ENCODE measurements at regions not wholly inside any gene's neighbourhood (a gene's known extent, or its start where the extent isn't known, plus 50 kb on each side); places are given as distances from the start of the nearest gene placed in this dataset.

DNA sequence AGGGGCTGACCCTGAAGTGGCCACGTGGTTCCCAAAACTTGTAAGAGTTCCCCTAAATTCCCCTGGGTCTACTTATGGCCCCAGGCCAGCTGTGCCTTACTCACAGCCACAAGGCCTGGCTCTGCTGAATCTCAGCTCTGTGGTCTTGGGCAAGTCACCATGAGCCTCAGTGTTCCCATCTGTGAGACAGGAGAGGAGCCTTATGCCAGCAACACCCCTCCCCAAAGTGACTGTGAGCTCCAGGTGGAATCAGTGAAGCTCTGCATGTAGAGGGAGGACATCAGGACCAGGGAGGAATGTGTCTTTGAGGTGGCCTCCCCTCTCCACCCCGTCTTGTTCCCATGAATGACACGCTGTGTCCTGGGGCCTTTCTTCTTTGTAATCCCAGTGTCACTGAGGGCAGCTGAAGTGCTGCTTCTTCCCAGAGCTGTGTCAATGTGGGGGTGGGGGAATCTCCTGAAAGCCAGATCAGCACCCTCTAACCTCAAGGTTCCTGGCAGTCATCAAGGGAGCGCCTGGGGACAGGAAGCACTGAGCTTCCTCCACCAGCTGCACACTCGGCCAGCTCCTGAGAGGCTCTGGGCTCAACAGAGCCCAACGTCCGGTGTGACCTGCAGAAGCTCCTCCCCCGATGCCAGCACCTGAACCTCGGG lies 258.9 kb downstream of the UACA start:
- DNase-seq = no peak

DNA sequence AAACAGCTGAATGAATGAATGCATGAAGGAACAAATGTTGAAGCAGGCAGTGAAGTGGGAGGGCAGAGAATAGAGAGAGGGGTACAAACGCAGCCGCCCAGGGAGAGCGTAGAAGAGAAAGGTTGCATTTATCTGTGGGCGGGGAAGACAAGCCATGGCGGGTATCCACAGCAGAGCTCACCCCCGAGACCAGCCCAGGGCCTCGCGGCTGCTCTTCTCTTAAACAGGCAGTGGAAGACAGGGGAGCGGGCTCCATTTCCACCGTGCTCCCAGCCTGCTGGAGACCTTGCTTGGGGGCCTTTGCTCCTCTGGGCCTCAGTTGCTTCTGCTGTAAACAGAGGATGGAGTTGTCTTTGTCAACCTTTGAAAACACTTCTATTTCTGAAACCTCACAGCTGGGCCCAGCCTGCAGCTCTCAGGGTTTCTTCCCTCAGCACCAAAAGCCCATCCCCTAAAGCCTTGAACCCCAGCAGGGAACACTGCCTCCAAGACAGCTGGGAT lies 259.5 kb downstream of the UACA start:
- DNase-seq = no peak

DNA sequence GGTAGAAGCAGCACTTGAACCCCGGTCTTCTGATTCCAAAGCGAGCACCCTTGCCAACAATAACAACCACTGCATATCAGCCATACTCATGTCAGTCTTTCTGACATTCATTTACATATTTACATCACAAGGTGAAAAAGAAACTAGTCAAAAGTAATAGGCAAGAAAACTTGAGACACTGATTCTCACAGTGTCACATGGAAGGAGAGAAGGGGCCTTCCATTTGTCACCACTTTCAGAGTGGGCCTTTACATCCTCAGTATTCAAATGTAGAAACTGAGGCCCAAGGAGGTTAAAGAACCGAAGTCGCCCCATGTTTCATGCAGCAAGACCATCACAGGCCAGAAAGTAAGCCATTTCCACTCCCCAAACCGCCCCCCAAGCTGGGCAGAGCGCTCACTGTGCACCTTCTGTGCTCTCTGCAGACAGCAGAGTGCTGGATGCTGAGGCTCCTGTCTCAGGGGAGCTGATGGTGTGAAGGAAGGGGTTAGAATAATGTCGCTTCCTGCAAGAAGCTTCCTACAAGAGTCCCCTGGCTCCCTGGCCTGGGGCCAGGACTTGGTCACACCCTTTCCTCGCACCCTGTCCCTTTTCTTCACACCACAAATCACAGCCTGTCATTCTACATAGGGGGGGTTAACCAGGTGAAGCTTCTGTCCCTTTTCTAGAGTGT lies 260.1 kb downstream of the UACA start:
- no peak for DNase-seq

DNA sequence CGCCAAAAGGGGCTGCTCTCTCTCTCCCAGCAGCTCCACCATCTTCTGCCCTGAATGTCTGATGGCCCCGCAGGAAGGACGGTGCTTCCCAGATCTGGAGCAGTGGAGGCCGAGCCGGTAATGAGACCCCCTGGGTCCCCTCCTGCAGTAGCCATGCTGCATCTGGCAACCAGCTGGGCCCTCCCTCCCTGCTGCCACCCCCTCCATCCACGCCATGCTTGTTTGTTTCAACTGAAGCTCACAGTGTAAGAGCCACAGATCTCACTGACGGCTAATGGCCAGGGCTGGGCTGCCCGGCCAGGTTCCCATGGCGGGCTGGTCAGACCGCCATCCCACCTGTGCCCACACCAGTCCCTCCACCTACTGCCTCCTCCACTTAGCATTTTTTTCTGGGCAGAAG lies 260.8 kb downstream of the UACA start:
- no peak for DNase-seq

DNA sequence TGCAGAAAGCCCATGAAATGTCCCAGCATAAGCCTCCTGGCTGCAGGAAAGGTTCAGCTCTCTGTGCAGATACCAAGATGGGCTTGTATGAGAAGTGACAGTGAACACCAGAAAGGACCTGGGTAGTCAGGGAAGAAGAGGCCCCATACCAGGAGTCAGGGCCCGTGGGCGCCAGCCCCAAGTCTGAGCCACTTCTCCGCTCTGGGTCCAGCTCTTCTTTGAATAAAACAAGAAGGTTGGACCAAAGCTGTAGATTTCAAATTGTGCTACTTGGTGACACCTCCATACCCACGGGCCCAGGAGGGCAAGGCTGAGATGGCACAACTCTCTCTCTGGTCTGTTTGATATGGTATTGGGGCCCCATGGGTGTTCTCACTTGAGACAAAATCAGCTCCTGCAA lies 261.5 kb downstream of the UACA start:
- DNase-seq = no peak

DNA sequence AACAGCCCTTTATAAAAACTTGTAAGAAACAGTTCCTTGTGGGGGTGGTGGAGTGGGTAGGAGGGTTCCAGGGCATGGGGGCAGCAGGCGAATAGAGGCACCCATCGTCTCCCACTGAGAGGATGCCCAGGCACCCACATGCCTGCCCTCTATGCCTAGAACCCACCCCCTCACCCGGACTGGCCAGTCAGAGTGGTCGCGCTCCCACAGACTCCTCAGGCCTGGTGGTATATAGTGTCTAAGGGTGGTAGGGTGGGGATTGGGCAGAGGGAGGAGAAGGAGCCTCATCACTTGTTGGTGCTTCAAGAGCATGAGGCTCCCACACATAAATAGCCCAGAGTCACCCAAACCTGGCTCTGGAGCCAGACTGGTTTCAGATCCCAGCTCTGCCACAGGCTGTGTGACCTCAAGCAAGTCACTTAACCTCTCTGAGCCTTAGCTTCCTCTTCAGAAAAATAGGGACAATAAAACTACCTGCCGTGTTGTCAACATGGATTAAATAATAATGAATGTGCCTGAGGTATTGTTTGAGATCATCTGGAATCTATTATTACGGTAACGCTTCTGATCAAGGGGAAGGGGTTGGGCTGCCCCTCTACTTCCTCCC lies 262.1 kb downstream of the UACA start:
- DNase-seq = no peak

DNA sequence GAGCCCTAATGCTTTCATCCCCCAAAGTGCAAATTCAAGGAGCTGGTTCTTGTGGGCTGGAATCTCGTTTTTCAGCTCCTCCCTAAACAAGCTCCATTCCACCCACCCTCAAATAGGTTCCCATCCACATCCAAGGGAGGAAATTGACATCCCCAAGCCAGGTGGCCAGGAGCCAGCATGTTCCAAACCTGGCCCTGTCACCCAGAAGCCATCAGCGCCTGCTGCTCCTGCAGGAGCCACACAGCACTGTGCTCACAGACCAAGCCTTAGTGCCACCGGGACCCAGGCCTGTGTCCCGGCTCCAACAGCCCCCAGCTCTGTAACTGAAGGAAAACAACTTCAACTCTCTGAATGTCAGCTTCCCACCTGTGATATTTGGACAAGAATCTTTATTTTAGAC lies 263.6 kb downstream of the UACA start:
- no peak for DNase-seq

DNA sequence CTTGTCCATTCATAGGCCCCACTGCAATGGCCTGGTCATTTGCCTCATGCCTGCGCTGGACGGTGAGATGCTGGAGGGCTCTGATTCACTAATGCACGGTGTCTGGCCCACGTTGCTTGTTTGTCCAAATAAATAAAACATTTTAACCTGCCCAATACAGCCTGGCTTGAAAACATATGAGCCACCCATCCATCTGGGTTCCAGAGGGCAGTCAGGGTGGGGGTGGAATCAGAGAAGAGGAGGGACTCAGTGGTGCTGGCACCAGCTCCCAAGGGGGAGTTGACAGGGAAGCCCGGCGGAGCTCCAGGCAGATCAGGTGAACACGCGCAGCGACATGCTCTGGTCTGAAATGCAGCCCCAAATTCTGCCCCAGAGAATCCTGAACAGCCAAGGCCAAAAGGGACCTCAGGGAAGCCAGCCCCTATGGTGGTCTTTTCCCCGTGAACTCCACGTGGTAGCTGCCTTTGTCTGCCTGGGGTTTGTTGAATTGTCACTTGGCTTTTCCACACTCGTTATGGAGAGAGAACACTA lies 265.2 kb downstream of the UACA start:
- DNase-seq = no peak

DNA sequence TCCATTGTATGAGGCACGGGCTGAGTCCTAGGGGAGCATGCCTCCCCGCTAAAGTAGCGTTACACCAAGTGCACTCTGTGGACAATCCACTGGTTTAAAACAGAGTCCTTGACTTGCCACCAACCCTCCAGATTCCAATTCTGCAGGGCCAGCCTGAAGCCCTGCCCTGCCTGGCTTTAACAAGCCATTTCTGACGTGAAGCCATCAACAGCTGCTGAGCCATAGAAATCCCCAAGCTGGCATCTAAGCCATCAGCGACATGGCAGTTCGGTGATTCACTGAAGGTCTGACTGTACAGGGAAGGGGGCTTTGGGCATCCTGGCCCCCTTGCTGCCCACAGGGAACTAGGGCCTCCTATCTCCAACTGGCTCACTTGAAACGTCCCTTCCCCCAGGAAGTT lies 265.7 kb downstream of the UACA start:
- DNase-seq = no peak

DNA sequence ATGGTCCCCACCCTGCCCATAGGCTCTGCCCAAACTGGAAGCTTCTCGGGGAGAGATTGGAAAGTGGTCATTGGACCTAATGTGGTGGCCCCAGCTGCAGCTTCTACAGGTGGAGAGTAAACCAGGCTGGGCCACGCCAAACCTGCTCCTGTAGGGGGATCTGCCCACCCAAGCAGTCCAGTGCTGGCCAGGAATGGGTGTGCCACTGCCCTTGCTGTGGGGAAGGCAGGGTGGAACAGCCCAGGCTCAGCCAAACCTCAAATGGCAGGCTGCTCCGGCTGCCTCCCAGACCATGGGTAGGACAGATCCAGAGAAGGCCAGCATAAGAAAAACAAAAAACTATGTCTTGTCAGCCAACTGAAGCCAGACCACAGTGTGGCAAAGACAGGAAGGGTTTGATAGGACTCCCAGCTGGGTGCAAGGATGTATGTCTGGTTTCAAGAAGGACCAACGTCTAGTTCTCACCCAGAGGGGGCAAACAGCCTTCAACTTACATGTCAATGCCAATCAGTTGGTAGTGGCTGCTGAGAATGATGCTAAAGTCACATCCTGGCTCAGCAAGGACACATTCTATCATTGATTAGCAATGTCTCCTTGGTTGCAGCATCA lies 267.3 kb downstream of the UACA start:
- DNase-seq = no peak

DNA sequence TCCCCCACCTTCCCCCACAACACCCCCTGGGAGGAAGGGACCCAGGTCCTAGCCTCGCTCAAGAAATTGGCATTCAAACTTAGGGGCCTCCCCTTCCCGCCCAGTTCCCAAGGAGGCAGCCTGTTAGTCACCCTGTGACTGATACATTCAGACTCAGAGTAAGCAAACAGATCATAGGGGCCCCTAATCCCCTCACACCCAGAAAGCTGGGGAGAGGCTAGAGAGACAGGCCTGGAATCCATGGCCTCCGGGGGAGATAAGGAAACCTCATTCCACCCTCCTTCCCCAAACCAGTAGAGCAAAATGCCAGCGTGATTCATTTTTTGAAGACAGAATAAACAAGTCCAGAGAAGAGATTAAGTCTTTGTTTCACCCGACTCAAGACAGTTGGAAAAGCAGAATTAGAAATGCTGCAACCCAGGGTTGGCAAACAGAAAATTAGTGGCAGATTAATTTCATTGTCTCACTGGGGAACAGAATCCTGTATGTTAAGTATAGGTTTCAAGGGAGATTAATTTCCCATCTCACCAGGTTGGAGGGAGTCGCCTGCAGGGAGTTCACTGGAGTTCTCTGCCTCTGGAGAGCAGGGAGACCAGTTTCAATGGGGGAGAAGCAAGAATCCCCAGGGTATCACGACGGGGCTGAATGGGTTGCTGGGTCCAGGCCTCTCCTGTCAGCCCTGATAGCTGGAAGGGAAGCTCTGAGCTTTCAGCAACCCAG lies 268.3 kb downstream of the UACA start:
- no peak for DNase-seq

DNA sequence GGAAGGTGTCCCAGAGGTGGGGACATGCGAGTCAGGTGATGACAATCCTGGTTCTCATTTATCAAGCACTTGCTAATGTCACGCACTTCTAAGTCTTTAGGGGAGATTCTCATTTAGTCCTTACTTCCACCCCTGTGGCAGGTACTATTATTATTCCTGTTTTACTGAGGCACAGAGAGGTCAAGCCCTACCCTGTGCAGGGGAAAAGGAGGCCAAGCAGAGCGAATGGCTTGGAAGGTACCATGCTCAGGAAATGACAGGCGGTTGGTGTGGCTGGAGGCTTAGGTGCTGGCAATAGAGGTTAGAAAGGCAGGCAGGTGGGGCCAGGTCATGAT lies 268.9 kb downstream of the UACA start:
- no peak for DNase-seq

DNA sequence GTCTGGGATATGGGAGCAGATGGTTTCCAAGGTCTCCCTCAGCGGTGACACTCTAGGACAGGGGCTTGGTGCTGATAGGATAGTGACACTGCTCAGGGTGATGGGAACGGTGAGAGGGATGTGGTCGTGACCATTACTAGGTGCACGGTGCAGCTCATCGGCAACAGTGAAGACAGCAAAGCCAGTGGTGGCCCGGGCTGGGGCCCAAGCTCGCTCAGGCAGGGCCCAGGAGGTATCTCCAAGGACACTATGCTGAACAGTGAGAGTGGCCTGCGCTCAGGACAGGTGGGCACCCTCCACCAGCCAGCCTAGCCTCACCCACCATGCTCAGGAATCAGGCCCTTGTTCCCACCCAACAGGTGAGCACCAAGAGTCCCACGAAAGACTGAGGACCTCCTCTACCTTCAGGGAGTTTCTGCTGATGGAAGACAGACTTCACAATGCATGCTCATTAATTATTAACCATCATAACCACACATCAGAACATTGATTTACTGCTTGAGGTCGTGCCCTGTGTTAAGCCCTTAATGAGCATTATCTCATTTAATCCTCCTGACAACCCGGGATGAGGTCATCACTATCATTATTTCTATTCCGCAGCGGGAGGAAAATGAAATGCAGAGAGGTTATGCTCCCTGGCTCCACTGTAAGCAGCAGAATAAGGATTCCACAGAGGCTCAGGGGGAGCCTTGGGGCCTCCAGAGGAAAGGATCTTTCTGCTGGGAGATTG lies 269.4 kb downstream of the UACA start:
- DNase-seq = no peak

DNA sequence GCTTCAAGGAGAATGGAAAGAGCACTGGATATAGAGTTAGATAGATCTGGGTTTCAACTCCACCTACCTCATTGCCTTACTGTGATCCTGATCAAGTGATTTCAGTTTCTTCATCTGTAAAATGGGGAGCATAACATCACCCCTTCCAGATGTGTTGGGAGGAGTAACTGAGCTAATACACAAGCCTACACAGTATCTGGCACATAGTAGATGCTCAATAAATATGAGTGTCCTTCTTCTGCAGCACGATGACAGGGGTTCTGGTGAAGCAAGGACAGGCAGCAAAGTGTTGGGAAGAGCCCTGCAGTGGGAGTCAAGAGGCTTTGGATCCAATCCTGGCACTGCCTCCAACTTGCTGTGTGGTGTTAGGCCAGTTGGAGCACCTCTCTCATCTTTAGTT lies 270.0 kb downstream of the UACA start:
- DNase-seq = no peak

DNA sequence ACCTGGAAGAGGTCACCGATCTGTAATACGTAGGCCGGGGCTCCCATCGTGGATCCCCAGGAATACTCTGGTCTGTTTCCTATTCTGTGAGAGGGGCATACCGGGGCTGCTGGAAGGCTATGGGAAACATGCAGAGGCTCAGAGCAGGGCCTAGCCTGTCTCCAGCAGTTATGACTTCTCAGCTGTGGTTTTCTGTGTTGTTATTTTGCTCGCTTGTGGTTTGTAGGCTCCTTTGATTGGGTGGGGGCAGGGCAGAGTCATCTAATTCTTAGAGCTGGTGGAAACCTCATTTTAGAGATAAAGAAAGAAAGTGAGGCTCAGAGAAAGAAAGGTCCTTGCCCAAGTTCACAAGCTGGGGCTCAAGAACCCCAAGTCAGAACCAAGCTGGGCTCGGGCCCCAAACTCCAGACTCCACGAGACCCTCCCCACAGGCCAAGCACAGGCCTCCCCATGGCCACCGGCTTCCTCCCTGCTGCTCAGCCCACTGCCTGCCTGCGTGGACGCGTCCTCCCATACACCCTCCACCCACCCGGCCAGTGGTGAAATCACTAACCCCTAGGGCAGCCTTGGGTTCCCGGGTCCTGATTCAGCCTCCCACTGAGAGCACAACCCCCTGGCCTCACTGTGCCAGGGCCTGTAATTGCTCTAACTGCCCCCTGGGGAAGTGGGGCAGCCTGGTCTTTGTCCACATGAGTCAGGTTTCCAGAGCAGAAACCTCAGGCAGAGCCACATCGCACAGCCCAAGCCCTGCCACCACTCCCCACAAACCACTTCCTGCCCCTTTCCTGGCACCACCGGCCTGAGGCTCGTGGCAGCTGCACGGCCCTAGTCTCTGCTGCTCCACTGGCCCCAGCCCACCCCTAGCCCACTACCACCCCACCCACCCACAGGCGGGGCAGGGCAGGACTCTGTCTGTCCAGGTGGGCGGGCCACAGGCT lies 270.8 kb downstream of the UACA start:
- no peak for DNase-seq

DNA sequence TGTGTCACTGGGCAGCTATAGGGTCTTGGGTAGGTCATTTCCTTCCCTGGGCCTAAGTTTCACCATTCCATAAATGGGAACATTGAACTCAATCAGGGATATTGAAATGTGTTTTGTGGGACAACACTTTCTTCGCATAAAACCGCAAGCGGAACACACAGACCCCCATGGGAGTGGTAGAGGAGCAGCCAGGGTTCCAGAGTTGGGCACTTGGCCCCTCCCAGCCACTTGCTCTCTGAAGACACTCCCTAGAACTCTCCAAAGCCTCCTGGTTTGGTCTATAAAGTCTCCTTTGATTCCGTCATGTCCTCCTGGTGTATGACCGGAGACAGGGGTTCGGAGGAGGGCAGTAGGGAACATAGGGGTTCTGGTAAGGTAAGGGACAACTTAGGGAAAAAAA lies 271.7 kb downstream of the UACA start:
- DNase-seq = no peak

DNA sequence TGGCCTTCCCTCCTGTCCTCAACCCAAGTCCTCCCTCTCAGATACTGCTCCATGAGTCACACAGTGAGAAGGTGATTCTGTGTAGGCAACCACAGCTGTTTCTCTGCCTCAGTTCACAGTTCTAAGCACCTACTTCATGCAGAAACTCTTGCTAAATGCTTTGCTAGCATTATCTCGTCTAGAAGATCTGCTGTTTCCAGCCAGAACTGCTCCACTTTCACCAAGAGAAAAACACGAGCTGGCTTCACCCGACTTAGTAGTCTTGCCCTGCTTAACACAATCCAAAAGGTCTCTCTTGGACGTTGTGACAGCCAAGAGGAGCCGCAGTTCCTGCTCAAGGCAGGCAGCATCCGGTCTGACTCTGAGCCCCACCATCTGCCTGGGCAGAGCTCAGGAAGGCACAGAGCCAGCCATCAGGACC lies 272.1 kb downstream of the UACA start:
- DNase-seq = no peak

DNA sequence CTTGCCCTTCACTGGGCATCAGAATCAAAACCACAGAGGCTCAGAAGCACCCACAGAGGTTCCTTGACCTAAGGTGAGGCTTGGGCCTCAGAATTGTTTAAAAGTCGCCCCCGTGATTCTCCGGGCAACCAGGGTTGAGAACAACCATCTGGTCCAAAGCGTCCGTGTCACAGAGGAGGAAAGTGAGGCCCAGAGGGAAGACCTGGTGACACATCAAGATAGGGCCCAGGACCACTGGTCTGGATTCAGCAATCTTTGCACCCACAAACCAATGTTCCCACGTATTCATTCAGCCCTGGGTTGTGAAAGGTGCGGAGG lies 272.6 kb downstream of the UACA start:
- no peak for DNase-seq

DNA sequence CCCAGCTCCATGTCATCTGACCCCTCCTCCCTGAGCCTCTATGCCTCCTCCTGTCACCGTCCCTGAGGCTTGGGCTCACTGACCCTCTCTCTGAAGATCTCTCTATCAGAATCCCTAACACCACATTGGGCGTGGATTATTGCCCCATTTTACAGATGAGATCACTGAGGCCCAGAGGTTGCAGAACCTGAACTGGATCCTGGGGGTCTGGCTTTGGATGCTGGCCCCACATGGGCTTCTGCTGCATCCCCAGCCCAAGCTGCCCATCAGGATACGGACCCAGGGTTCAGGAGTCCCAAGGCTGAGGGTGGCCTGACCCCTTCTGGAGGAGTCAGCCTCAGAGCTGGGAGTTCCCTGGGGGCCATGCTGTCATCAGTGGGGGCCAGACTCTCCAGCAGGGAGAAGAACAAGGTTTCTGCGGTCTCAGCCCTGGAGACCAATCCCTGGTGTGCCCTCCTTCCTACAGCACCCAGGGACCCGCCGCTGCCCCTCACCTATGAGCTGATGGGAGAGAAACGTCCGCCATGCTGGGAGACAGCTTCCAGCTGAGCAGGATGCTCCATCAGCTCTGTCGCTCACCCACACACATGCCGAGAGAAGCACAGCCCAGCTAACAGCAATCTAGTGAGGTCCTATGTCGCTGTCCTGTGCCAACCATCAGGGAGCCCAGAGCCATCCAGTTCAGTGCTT lies 273.1 kb downstream of the UACA start:
- DNase-seq = no peak

DNA sequence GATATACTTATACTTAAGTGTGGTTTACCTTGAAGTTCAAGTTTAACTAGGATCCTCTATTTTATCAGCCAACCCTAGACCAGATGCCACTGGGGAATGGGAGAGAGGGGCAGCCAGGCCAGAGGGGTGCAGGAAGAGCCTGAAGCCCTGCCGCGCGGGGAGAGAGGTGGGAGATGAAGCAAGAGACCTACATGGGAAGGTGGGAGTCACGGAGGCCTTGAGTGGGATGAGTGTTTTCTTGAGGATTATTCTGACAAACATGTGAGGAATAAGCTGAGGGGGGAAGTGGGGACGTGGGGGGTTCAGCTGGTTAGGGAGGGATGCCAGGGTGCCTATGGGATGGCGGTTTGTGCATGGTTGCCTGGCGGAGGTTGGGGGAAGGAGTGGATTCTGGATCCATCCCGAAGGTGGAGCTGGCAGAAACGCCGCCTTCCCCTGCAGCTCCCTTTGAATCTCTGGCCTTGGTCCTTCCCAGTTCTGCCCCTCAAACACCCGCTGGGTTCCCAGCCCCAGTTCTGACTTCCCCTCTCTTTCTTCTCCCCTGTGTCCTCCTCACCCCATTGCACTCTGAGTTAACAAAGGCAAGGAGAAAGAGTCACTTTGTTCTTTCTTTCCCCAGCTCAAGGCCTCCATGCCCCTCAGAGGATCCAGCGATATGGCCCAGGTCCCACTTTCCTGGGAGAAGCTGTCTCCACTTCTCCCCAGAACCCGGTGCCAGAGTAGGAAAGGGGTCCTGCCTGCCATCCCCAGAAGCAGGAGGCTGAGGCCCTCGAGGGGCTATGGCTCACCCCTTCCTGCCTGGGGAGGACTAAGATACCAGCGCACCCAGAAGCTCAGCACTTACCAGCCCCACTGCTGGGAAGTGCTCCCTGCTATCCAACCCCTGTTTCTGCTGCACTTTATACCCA lies 274.2 kb downstream of the UACA start:
- no peak for DNase-seq
